ENCODE measurements at regions not wholly inside any gene's neighbourhood (a gene's known extent, or its start where the extent isn't known, plus 50 kb on each side); places are given as distances from the start of the nearest gene placed in this dataset.

GRCh38 chr17:77489239-77489892, 348.6 kb downstream of the SEC14L1 start:
- Histone ChIP-seq H4K20me1 (replicated peaks; ENCODE audit: control insufficient read depth, insufficient read depth, low read length) (peaks cover 6% of the 10 kb centered on the region; the same call in 1 of the 2 replicates), H3K4me2 (ENCODE audit: insufficient read depth, low read length) (no peak overlapping the region), H3K27ac (ENCODE audit: extremely low read depth, low read depth, low read length) (no peak overlapping the region), H3K4me1 (replicated peaks in 1 of 2; ENCODE audit: control insufficient read depth in 2 of 2, insufficient read depth in 2 of 2, low read length in 2 of 2) (peaks cover 0 to 6% of the 10 kb centered on the region in 2 experiments; a peak in 2 of 5 replicates), H3K9me3 (replicated peaks; ENCODE audit: control insufficient read depth, insufficient read depth, low read depth, low read length) (no peaks in the 10 kb centered on the region), H3K27me3 (ENCODE audit: control insufficient read depth in 2 of 2, insufficient read depth in 2 of 2, low read length in 2 of 2) (no peaks in the 10 kb centered on the region), H3K9ac (ENCODE audit: insufficient read depth in 1 of 2, low read depth in 2 of 2, low read length in 2 of 2) (no peak overlapping the region), H3K36me3 (ENCODE audit: control insufficient read depth, insufficient read depth, low read length) (peaks cover 74% of the 10 kb centered on the region; the same call in 2 of the 3 replicates), H2AFZ (ENCODE audit: low read depth, low read length) (no peak overlapping the region), H3K9me1 (ENCODE audit: control insufficient read depth, insufficient read depth, low read length) (no peaks in the 10 kb centered on the region), H3K79me2 (ENCODE audit: control insufficient read depth, insufficient read depth, low read length) (peaks cover 5% of the 10 kb centered on the region; the same call in 1 of the 3 replicates), H3K4me3 (no peak overlapping the region)
- CTCF ChIA-PET (ENCODE audit: low intra/inter-chr PET ratio): no interaction called here
- TF ChIP-seq NR2C2 (CRISPR knock-in tag; IDR thresholded peaks at IDR 0.05) (no peak), NR2C2 (tag; IDR thresholded peaks at IDR 0.05) (no peak), HMBOX1 (IDR thresholded peaks at IDR 0.05) (no peak), NR3C1 (CRISPR knock-in tag; IDR thresholded peaks at IDR 0.05) (no peak), ZNF24 (IDR thresholded peaks at IDR 0.05) (no peak), ZHX1 (conservative IDR thresholded peaks at IDR 0.05; ENCODE audit: low read length) (no peak), PRDM10 (IDR thresholded peaks at IDR 0.05; ENCODE audit: partially characterized antibody) (no peak), KLF10 (CRISPR knock-in tag; IDR thresholded peaks at IDR 0.05) (no peak), ZBTB33 (CRISPR knock-in tag; IDR thresholded peaks at IDR 0.05) (peak; percentile 54; the same call in 1 of the 2 replicates), THAP12 (CRISPR knock-in tag; IDR thresholded peaks at IDR 0.05) (no peak)
- in situ Hi-C loops (cut with MboI): no loop called here
- POLR2A ChIA-PET: no interaction called here
- DNase-seq (ENCODE audit: extremely low read depth in 1 of 4, low spot score in 3 of 4) (no peak), FAIRE-seq (no peak), ATAC-seq (no peak)
- intact Hi-C loops (cut with micrococcal nuclease): no loop called here
- WGBS (ENCODE audit: insufficient coverage, low coverage, missing lambda C conversion rate): 89% methylated on average over 12 of the region's 19 CpGs
- BruUV-seq (replicated peaks): no TSS peak
